IMR-90 (cell line): ENCODE measurements at regions not wholly inside any gene's neighbourhood (a gene's known extent, or its start where the extent isn't known, plus 50 kb on each side); places are given as distances from the start of the nearest gene placed in this dataset.

Source experiments
- ATAC-seq: fragments of 200-7000 bp; cut with Tn5 transposase; 2 replicates; pipeline ENCODE4 v1.9.1; 2020; ENCODE audit warnings: low read depth, mild to moderate bottlenecking, moderate library complexity
- BruUV-seq: library from RNA; stranded (reverse); fragments of 400-500 nt; replicated peaks from 2 replicates; lab custom pipeline; 2021; lab: Mats Ljungman, UMichigan
- CTCF ChIA-PET: fragments of 300-600 bp; formaldehyde crosslinking; extraction: SDS; loops from one replicate; lab custom pipeline; 2021; ENCODE audit warnings: antibody characterized with exemption; lab: Yijun Ruan, JAX
- POLR2A ChIA-PET: fragments of 300-600 bp; sonication (Branson Sonifier 250); formaldehyde crosslinking; loops from one replicate; lab custom pipeline; 2022; ENCODE audit warnings: antibody characterized with exemption; ENCODE audit not compliant: unreplicated experiment; lab: Charles Lee
- DNase-seq: peaks from one replicate; pipeline ENCODE4 v3.0.0; 2013
- H2AFZ ChIP-seq: replicated peaks from 2 replicates; pipeline ENCODE3; 2013; ENCODE audit warnings: low read length, mild to moderate bottlenecking; ENCODE audit not compliant: poor library complexity
- H2AK5ac ChIP-seq: 2 replicates; pipeline ENCODE4 v1.6.1; 2013; ENCODE audit warnings: low read depth, low read length, inconsistent platforms
- H2AK9ac ChIP-seq: replicated peaks from 2 replicates; pipeline ENCODE3; 2013; ENCODE audit warnings: mild to moderate bottlenecking, low read depth, low read length, moderate library complexity; ENCODE audit not compliant: poor library complexity
- H2BK120ac ChIP-seq: 2 replicates; pipeline ENCODE4 v1.6.1; 2013; ENCODE audit warnings: low read depth, low read length, inconsistent platforms
- H2BK15ac ChIP-seq: 3 replicates; pipeline ENCODE4 v1.6.1; 2013; ENCODE audit warnings: low read depth, low read length, inconsistent platforms
- H2BK20ac ChIP-seq: 2 replicates; pipeline ENCODE4 v1.6.1; 2013; ENCODE audit warnings: low read depth, mild to moderate bottlenecking, inconsistent platforms, low read length, moderate library complexity
- H2BK5ac ChIP-seq: 2 replicates; pipeline ENCODE4 v1.6.1; 2013; ENCODE audit warnings: mild to moderate bottlenecking, low read depth, low read length, inconsistent platforms; ENCODE audit not compliant: poor library complexity, severe bottlenecking
- H3K14ac ChIP-seq: replicated peaks from 2 replicates; pipeline ENCODE4 v1.6.1; 2013; ENCODE audit warnings: low read depth, low read length, inconsistent platforms
- H3K18ac ChIP-seq: 2 replicates; pipeline ENCODE4 v1.6.1; 2013; ENCODE audit warnings: low read depth, low read length, control low read depth
- H3K23ac ChIP-seq: 2 replicates; pipeline ENCODE4 v1.6.1; 2013; ENCODE audit warnings: low read depth, low read length, inconsistent platforms
- H3K27ac ChIP-seq: 2 replicates; pipeline ENCODE4 v1.5.1; 2013; ENCODE audit warnings: mild to moderate bottlenecking, control low read depth, low read length; ENCODE audit not compliant: insufficient read depth
- H3K27me3 ChIP-seq: 2 replicates; pipeline ENCODE4 v1.6.1; 2013; ENCODE audit warnings: low read length; ENCODE audit not compliant: control insufficient read depth, insufficient read depth
- H3K36me3 ChIP-seq: 2 replicates; pipeline ENCODE4 v1.6.1; 2013; ENCODE audit warnings: low read length, mixed read lengths; ENCODE audit not compliant: control insufficient read depth, insufficient read depth
- H3K4ac ChIP-seq: 2 replicates; pipeline ENCODE4 v1.6.1; 2013; ENCODE audit warnings: low read depth, low read length, inconsistent platforms
- H3K4me1 ChIP-seq: 2 replicates; pipeline ENCODE4 v1.6.1; 2013; ENCODE audit warnings: low read length, mixed read lengths; ENCODE audit not compliant: control insufficient read depth, insufficient read depth
- H3K4me2 ChIP-seq: 2 replicates; pipeline ENCODE4 v1.6.1; 2013; ENCODE audit warnings: low read depth, mild to moderate bottlenecking, control low read depth, low read length, moderate library complexity
- H3K4me3 ChIP-seq: 2 replicates; pipeline ENCODE4 v1.5.1; 2013; ENCODE audit warnings: low read depth, mild to moderate bottlenecking, control low read depth, low read length, moderate library complexity; ENCODE audit not compliant: insufficient read depth
- H3K56ac ChIP-seq: 2 replicates; pipeline ENCODE4 v1.6.1; 2013; ENCODE audit warnings: low read length, inconsistent platforms; ENCODE audit not compliant: insufficient read depth; ENCODE audit errors: extremely low read depth
- H3K79me1 ChIP-seq, 2 experiments: 2 replicates each; pipeline ENCODE4 v1.6.1; 2013; ENCODE audit warnings: low read length in 2 of 2, inconsistent platforms in 1 of 2, low read depth in 1 of 2
- H3K9ac ChIP-seq: 2 replicates; pipeline ENCODE4 v1.6.1; 2013; ENCODE audit warnings: low read depth, low read length, control low read depth
- H3K9me1 ChIP-seq: 2 replicates; pipeline ENCODE4 v1.6.1; 2013; ENCODE audit warnings: low read length, inconsistent platforms; ENCODE audit not compliant: insufficient read depth
- H3K9me3 ChIP-seq: 2 replicates; pipeline ENCODE4 v1.6.1; 2013; ENCODE audit warnings: low read length; ENCODE audit not compliant: control insufficient read depth, insufficient read depth
- H4K20me1 ChIP-seq: 2 replicates; pipeline ENCODE4 v1.6.1; 2013; ENCODE audit warnings: low read length, inconsistent platforms; ENCODE audit not compliant: insufficient read depth
- H4K5ac ChIP-seq: 2 replicates; pipeline ENCODE4 v1.6.1; 2013; ENCODE audit warnings: mild to moderate bottlenecking, low read depth, low read length, control low read depth
- H4K8ac ChIP-seq, 2 experiments: 2 replicates each; pipeline ENCODE4 v1.6.1; 2013; ENCODE audit warnings: low read depth in 2 of 2, low read length in 2 of 2, control low read depth in 1 of 2, inconsistent platforms in 1 of 2
- H4K91ac ChIP-seq: 2 replicates; pipeline ENCODE4 v1.6.1; 2013; ENCODE audit warnings: low read depth, low read length, inconsistent platforms; ENCODE audit not compliant: insufficient read depth
- BHLHE40 ChIP-seq: fragments of 150-350 bp; IDR thresholded peaks from 2 replicates; pipeline ENCODE4 v1.6.1; 2016; ENCODE audit warnings: mild to moderate bottlenecking, low read depth, low read length
- CEBPB ChIP-seq: IDR thresholded peaks from 2 replicates; pipeline ENCODE4 v1.6.1; 2012; ENCODE audit warnings: low read depth, low read length, improper control_type of control experiment
- CHD1 ChIP-seq: IDR thresholded peaks from 2 replicates; pipeline ENCODE4 v1.6.1; 2012; ENCODE audit warnings: low read depth, low read length, improper control_type of control experiment
- CTCF ChIP-seq: conservative IDR thresholded peaks from 2 replicates; pipeline ENCODE4 v1.5.1; 2012; ENCODE audit warnings: mild to moderate bottlenecking, low read depth, low read length, improper control_type of control experiment
- ELK1 ChIP-seq: fragments of 150-350 bp; IDR thresholded peaks from 2 replicates; pipeline ENCODE4 v1.6.1; 2016; ENCODE audit warnings: low read depth, mild to moderate bottlenecking, low read length, moderate library complexity, borderline replicate concordance
- FOS ChIP-seq: fragments of 150-350 bp; IDR thresholded peaks from 2 replicates; pipeline ENCODE4 v1.6.1; 2016; ENCODE audit warnings: low read depth, low read length
- MAFK ChIP-seq: IDR thresholded peaks from 2 replicates; pipeline ENCODE4 v1.6.1; 2012; ENCODE audit warnings: low read depth, low read length, improper control_type of control experiment
- MAZ ChIP-seq: IDR thresholded peaks from 2 replicates; pipeline ENCODE4 v1.6.1; 2012; ENCODE audit warnings: low read depth, mild to moderate bottlenecking, low read length, improper control_type of control experiment, moderate library complexity, borderline replicate concordance
- MXI1 ChIP-seq: IDR thresholded peaks from 2 replicates; pipeline ENCODE4 v1.6.1; 2012; ENCODE audit warnings: low read depth, mild to moderate bottlenecking, low read length, moderate library complexity, borderline replicate concordance
- NFE2L2 ChIP-seq: fragments of 150-350 bp; IDR thresholded peaks from 2 replicates; pipeline ENCODE4 v1.6.1; 2016; ENCODE audit warnings: low read depth, mild to moderate bottlenecking, low read length
- POLR2A ChIP-seq: IDR thresholded peaks from 2 replicates; pipeline ENCODE4 v1.6.1; 2012; ENCODE audit warnings: mild to moderate bottlenecking, low read depth, low read length
- RAD21 ChIP-seq: IDR thresholded peaks from 2 replicates; pipeline ENCODE4 v1.6.1; 2012; ENCODE audit warnings: low read length, improper control_type of control experiment
- RCOR1 ChIP-seq: IDR thresholded peaks from 2 replicates; pipeline ENCODE4 v1.6.1; 2012; ENCODE audit warnings: mild to moderate bottlenecking, low read length, improper control_type of control experiment; ENCODE audit not compliant: insufficient replicate concordance
- RFX5 ChIP-seq: IDR thresholded peaks from 2 replicates; pipeline ENCODE4 v1.8.0; 2012; ENCODE audit warnings: low read depth, mild to moderate bottlenecking, low read length, moderate library complexity
- SMC3 ChIP-seq: fragments of 150-350 bp; IDR thresholded peaks from 2 replicates; pipeline ENCODE4 v1.6.1; 2016; ENCODE audit warnings: low read depth, mild to moderate bottlenecking, antibody characterized with exemption, low read length, moderate library complexity
- USF2 ChIP-seq: fragments of 150-350 bp; IDR thresholded peaks from 2 replicates; pipeline ENCODE4 v1.6.1; 2017; ENCODE audit warnings: mild to moderate bottlenecking, antibody characterized with exemption, low read length, low read depth
- WGBS, 2 experiments: methylation state at CpG; one replicate each; pipeline versions ENCODE4 v1.1.5 to v1.1.7; 2013; ENCODE audit warnings: missing lambda C conversion rate in 2 of 2; ENCODE audit not compliant: insufficient read length in 1 of 2; ENCODE audit errors: extremely low coverage in 2 of 2; 5-methylcytosine and 5-hydroxymethylcytosine counted together
- dilution Hi-C: fragments of 300-500 bp; cut with HindIII; formaldehyde crosslinking; loops from one replicate; pipeline ENCODE4 v1.14.3; 2018; ENCODE audit warnings: low sequenced_read_pairs; ENCODE audit not compliant: unreplicated experiment
- in situ Hi-C: fragments of 300-500 bp; cut with MboI; formaldehyde crosslinking; loops from 3 replicates; pipeline ENCODE4 v1.14.3; 2019; ENCODE audit warnings: low sequenced_read_pairs, inconsistent platforms, mixed read lengths
- intact Hi-C: fragments of 100-400 bp; cut with micrococcal nuclease; formaldehyde crosslinking; loops from 2 replicates; pipeline ENCODE4 v1.10.0; 2022

GRCh38 chr16:9463461-9463860 lies 372.0 kb downstream of the HAPSTR1 start:
- H3K18ac ChIP-seq, result no peak overlapping the region
- H3K9me1 ChIP-seq, result no peaks in the 10 kb centered on the region
- no TSS peak for BruUV-seq
- no peak overlapping the region for H2BK5ac ChIP-seq
- H3K27me3 ChIP-seq, result no peaks in the 10 kb centered on the region
- H3K4me3 ChIP-seq, result no peak overlapping the region
- dilution Hi-C loops (no loop called here), intact Hi-C loops (no loop called here), in situ Hi-C loops (no loop called here)
- no peak overlapping the region for H3K9ac ChIP-seq
- H4K5ac ChIP-seq, result no peak overlapping the region
- H3K27ac ChIP-seq, result no peak overlapping the region
- no peak overlapping the region for H3K4ac ChIP-seq
- DNase-seq (no peak), ATAC-seq (no peak)
- no peak overlapping the region for H3K23ac ChIP-seq
- H2BK20ac ChIP-seq, result no peak overlapping the region
- no peak overlapping the region for H3K4me2 ChIP-seq
- no peak overlapping the region for H4K8ac ChIP-seq
- no peak overlapping the region for H2BK15ac ChIP-seq
- no peaks in the 10 kb centered on the region for H3K4me1 ChIP-seq
- H2AK5ac ChIP-seq, result no peak overlapping the region
- H3K36me3 ChIP-seq, result no peaks in the 10 kb centered on the region
- no peak overlapping the region for H3K56ac ChIP-seq
- H3K79me1 ChIP-seq, result no peaks in the 10 kb centered on the region
- H3K9me3 ChIP-seq, result peaks cover 6% of the 10 kb centered on the region
- no CpG with 5 or more reads among the region's 3 CpGs for WGBS, 2 experiments
- no peak for TF ChIP-seq CTCF
- TF ChIP-seq CEBPB, result no peak
- TF ChIP-seq USF2, result no peak
- TF ChIP-seq SMC3, result no peak
- TF ChIP-seq RAD21, result no peak
- TF ChIP-seq MXI1, result no peak
- TF ChIP-seq ELK1, result no peak
- no peak for TF ChIP-seq RCOR1
- TF ChIP-seq FOS, result no peak
- no peak for TF ChIP-seq RFX5
- TF ChIP-seq MAFK, result no peak
- no peak for TF ChIP-seq MAZ
- TF ChIP-seq BHLHE40, result no peak
- no peak for TF ChIP-seq CHD1
- TF ChIP-seq POLR2A, result no peak
- TF ChIP-seq NFE2L2, result no peak
- H2AFZ ChIP-seq, result no peak overlapping the region
- CTCF ChIA-PET, result no interaction called here
- H2BK120ac ChIP-seq, result no peak overlapping the region
- POLR2A ChIA-PET, result no interaction called here
- no peaks in the 10 kb centered on the region for H4K20me1 ChIP-seq
- H4K91ac ChIP-seq, result no peak overlapping the region
- H2AK9ac ChIP-seq, result no peak overlapping the region
- no peak overlapping the region for H3K14ac ChIP-seq
